ENCODE measurements at regions not wholly inside any gene's neighbourhood (a gene's known extent, or its start where the extent isn't known, plus 50 kb on each side); places are given as distances from the start of the nearest gene placed in this dataset.

- intact Hi-C loops (cut with DNase I) = no loop called here
- H3K9me3 ChIP-seq (ENCODE audit: control insufficient read depth, low read length) = no peaks in the 10 kb centered on the region
- H3K4me3 ChIP-seq (ENCODE audit: low read length in 2 of 2) = no peak overlapping the region
- DNase-seq (no peak), ATAC-seq (ENCODE audit: low FRiP score) (no peak)
- no peaks in the 10 kb centered on the region for H3K4me1 ChIP-seq (ENCODE audit: control insufficient read depth in 1 of 2, insufficient read depth in 2 of 2, low read length in 2 of 2)
- H3K27ac ChIP-seq (ENCODE audit: low read depth in 1 of 2, low read length in 2 of 2) = no peak overlapping the region
- H3K27me3 ChIP-seq (ENCODE audit: control insufficient read depth in 1 of 2, insufficient read depth in 2 of 2, low read length in 1 of 2) = no peaks in the 10 kb centered on the region
- no peaks in the 10 kb centered on the region for H3K36me3 ChIP-seq (ENCODE audit: control insufficient read depth in 1 of 2, insufficient read depth in 2 of 2, low read length in 1 of 2)
Measured at GRCh38 chr6:50510361-50510760, 203.0 kb upstream of the TFAP2D start.

GRCh38 chr6:50520326-50521266 is 192.7 kb upstream of the TFAP2D start:
- no peak for ATAC-seq (ENCODE audit: low FRiP score)
- Histone ChIP-seq H3K36me3 (ENCODE audit: control insufficient read depth in 1 of 2, insufficient read depth in 2 of 2, low read length in 1 of 2) (no peaks in the 10 kb centered on the region), H3K9me3 (ENCODE audit: control insufficient read depth, low read length) (no peaks in the 10 kb centered on the region), H3K4me1 (ENCODE audit: control insufficient read depth in 1 of 2, insufficient read depth in 2 of 2, low read length in 2 of 2) (no peaks in the 10 kb centered on the region), H3K4me3 (ENCODE audit: low read length in 2 of 2) (no peak overlapping the region), H3K27me3 (ENCODE audit: control insufficient read depth in 1 of 2, insufficient read depth in 2 of 2, low read length in 1 of 2) (no peaks in the 10 kb centered on the region), H3K27ac (ENCODE audit: low read depth in 1 of 2, low read length in 2 of 2) (no peak overlapping the region)
- no peak for DNase-seq
- intact Hi-C loops (cut with DNase I) = no loop called here
- WGBS, 2 donors = 27 to 31% methylated on average over 3 of the region's 3 CpGs

GRCh38 chr6:50524341-50524740 is 189.0 kb upstream of the TFAP2D start:
- ATAC-seq (ENCODE audit: low FRiP score) (no peak), DNase-seq (no peak)
- H3K4me1 ChIP-seq (ENCODE audit: control insufficient read depth in 1 of 2, insufficient read depth in 2 of 2, low read length in 2 of 2) = no peaks in the 10 kb centered on the region
- intact Hi-C loops (cut with DNase I) = no loop called here
- no peak overlapping the region for H3K4me3 ChIP-seq (ENCODE audit: low read length in 2 of 2)
- H3K27ac ChIP-seq (ENCODE audit: low read depth in 1 of 2, low read length in 2 of 2) = no peak overlapping the region
- no peaks in the 10 kb centered on the region for H3K27me3 ChIP-seq (ENCODE audit: control insufficient read depth in 1 of 2, insufficient read depth in 2 of 2, low read length in 1 of 2)
- H3K9me3 ChIP-seq (ENCODE audit: control insufficient read depth, low read length) = no peaks in the 10 kb centered on the region
- H3K36me3 ChIP-seq (ENCODE audit: control insufficient read depth in 1 of 2, insufficient read depth in 2 of 2, low read length in 1 of 2) = no peaks in the 10 kb centered on the region

GRCh38 chr6:50527985-50528384 is 185.3 kb upstream of the TFAP2D start:
- Histone ChIP-seq H3K36me3 (ENCODE audit: control insufficient read depth in 1 of 2, insufficient read depth in 2 of 2, low read length in 1 of 2) (no peaks in the 10 kb centered on the region), H3K4me1 (ENCODE audit: control insufficient read depth in 1 of 2, insufficient read depth in 2 of 2, low read length in 2 of 2) (no peaks in the 10 kb centered on the region), H3K9me3 (ENCODE audit: control insufficient read depth, low read length) (no peaks in the 10 kb centered on the region), H3K27me3 (ENCODE audit: control insufficient read depth in 1 of 2, insufficient read depth in 2 of 2, low read length in 1 of 2) (no peaks in the 10 kb centered on the region), H3K4me3 (ENCODE audit: low read length in 2 of 2) (no peak overlapping the region), H3K27ac (ENCODE audit: low read depth in 1 of 2, low read length in 2 of 2) (no peak overlapping the region)
- intact Hi-C loops (cut with DNase I) = no loop called here
- ATAC-seq (ENCODE audit: low FRiP score) = no peak
- no peak for DNase-seq
- WGBS, 2 donors = 89 to 92% methylated on average over 2 of the region's 2 CpGs

GRCh38 chr6:50539447-50539846 is 173.9 kb upstream of the TFAP2D start:
- no peak overlapping the region for H3K4me3 ChIP-seq (ENCODE audit: low read length in 2 of 2)
- H3K36me3 ChIP-seq (ENCODE audit: control insufficient read depth in 1 of 2, insufficient read depth in 2 of 2, low read length in 1 of 2) = no peaks in the 10 kb centered on the region
- no peaks in the 10 kb centered on the region for H3K27me3 ChIP-seq (ENCODE audit: control insufficient read depth in 1 of 2, insufficient read depth in 2 of 2, low read length in 1 of 2)
- DNase-seq = no peak
- no peak for ATAC-seq (ENCODE audit: low FRiP score)
- H3K27ac ChIP-seq (ENCODE audit: low read depth in 1 of 2, low read length in 2 of 2) = no peak overlapping the region
- WGBS, 2 donors = 33 to 46% methylated on average over 1 of the region's 1 CpG
- intact Hi-C loops (cut with DNase I) = no loop called here
- no peaks in the 10 kb centered on the region for H3K9me3 ChIP-seq (ENCODE audit: control insufficient read depth, low read length)
- no peaks in the 10 kb centered on the region for H3K4me1 ChIP-seq (ENCODE audit: control insufficient read depth in 1 of 2, insufficient read depth in 2 of 2, low read length in 2 of 2)

GRCh38 chr6:50541941-50542340 is 171.4 kb upstream of the TFAP2D start:
- no peaks in the 10 kb centered on the region for H3K36me3 ChIP-seq (ENCODE audit: control insufficient read depth in 1 of 2, insufficient read depth in 2 of 2, low read length in 1 of 2)
- intact Hi-C loops (cut with DNase I) = no loop called here
- no peak for ATAC-seq (ENCODE audit: low FRiP score)
- WGBS, 2 donors = 66 to 78% methylated on average over 2 of the region's 2 CpGs
- H3K27ac ChIP-seq (ENCODE audit: low read depth in 1 of 2, low read length in 2 of 2) = no peak overlapping the region
- H3K4me1 ChIP-seq (ENCODE audit: control insufficient read depth in 1 of 2, insufficient read depth in 2 of 2, low read length in 2 of 2) = no peaks in the 10 kb centered on the region
- no peaks in the 10 kb centered on the region for H3K27me3 ChIP-seq (ENCODE audit: control insufficient read depth in 1 of 2, insufficient read depth in 2 of 2, low read length in 1 of 2)
- no peak overlapping the region for H3K4me3 ChIP-seq (ENCODE audit: low read length in 2 of 2)
- no peaks in the 10 kb centered on the region for H3K9me3 ChIP-seq (ENCODE audit: control insufficient read depth, low read length)
- DNase-seq = no peak

GRCh38 chr6:50543666-50544065 is 169.7 kb upstream of the TFAP2D start:
- DNase-seq (no peak), ATAC-seq (ENCODE audit: low FRiP score) (no peak)
- H3K4me3 ChIP-seq (ENCODE audit: low read length in 2 of 2) = no peak overlapping the region
- no peaks in the 10 kb centered on the region for H3K27me3 ChIP-seq (ENCODE audit: control insufficient read depth in 1 of 2, insufficient read depth in 2 of 2, low read length in 1 of 2)
- no peak overlapping the region for H3K27ac ChIP-seq (ENCODE audit: low read depth in 1 of 2, low read length in 2 of 2)
- no peaks in the 10 kb centered on the region for H3K36me3 ChIP-seq (ENCODE audit: control insufficient read depth in 1 of 2, insufficient read depth in 2 of 2, low read length in 1 of 2)
- intact Hi-C loops (cut with DNase I) = no loop called here
- H3K9me3 ChIP-seq (ENCODE audit: control insufficient read depth, low read length) = no peaks in the 10 kb centered on the region
- 27 to 34% methylated on average over 7 of the region's 7 CpGs for WGBS, 2 donors
- H3K4me1 ChIP-seq (ENCODE audit: control insufficient read depth in 1 of 2, insufficient read depth in 2 of 2, low read length in 2 of 2) = no peaks in the 10 kb centered on the region

GRCh38 chr6:50549026-50549425 is 164.3 kb upstream of the TFAP2D start:
- H3K27me3 ChIP-seq (ENCODE audit: control insufficient read depth in 1 of 2, insufficient read depth in 2 of 2, low read length in 1 of 2) = no peaks in the 10 kb centered on the region
- H3K36me3 ChIP-seq (ENCODE audit: control insufficient read depth in 1 of 2, insufficient read depth in 2 of 2, low read length in 1 of 2) = no peaks in the 10 kb centered on the region
- WGBS, 2 donors = 48 to 56% methylated on average over 2 of the region's 2 CpGs
- ATAC-seq (ENCODE audit: low FRiP score) (no peak), DNase-seq (no peak)
- intact Hi-C loops (cut with DNase I) = no loop called here
- H3K4me3 ChIP-seq (ENCODE audit: low read length in 2 of 2) = no peak overlapping the region
- H3K4me1 ChIP-seq (ENCODE audit: control insufficient read depth in 1 of 2, insufficient read depth in 2 of 2, low read length in 2 of 2) = no peaks in the 10 kb centered on the region
- H3K9me3 ChIP-seq (ENCODE audit: control insufficient read depth, low read length) = no peaks in the 10 kb centered on the region
- H3K27ac ChIP-seq (ENCODE audit: low read depth in 1 of 2, low read length in 2 of 2) = no peak overlapping the region

- intact Hi-C loops (cut with DNase I) = no loop called here
- ATAC-seq (ENCODE audit: low FRiP score) = no peak
- Histone ChIP-seq H3K9me3 (ENCODE audit: control insufficient read depth, low read length) (no peaks in the 10 kb centered on the region), H3K27ac (ENCODE audit: low read depth in 1 of 2, low read length in 2 of 2) (no peak overlapping the region), H3K4me3 (ENCODE audit: low read length in 2 of 2) (no peak overlapping the region), H3K36me3 (ENCODE audit: control insufficient read depth in 1 of 2, insufficient read depth in 2 of 2, low read length in 1 of 2) (no peaks in the 10 kb centered on the region), H3K4me1 (ENCODE audit: control insufficient read depth in 1 of 2, insufficient read depth in 2 of 2, low read length in 2 of 2) (no peaks in the 10 kb centered on the region), H3K27me3 (ENCODE audit: control insufficient read depth in 1 of 2, insufficient read depth in 2 of 2, low read length in 1 of 2) (no peaks in the 10 kb centered on the region)
- no peak for DNase-seq
Measured at GRCh38 chr6:50549475-50549874, 163.9 kb upstream of the TFAP2D start.
